Putamen (tissue), 1 donor: ENCODE measurements at regions not wholly inside any gene's neighbourhood (a gene's known extent, or its start where the extent isn't known, plus 50 kb on each side); places are given as distances from the start of the nearest gene placed in this dataset.
"Not testable (repeated sequence)": the region's sequence is repeated elsewhere in the genome, so short reads cannot be mapped to it uniquely, and the experiment has no call there.

Experiments
- DNase-seq: peaks from one replicate; pipeline ENCODE4 v3.0.0-alpha.2; 2016; ENCODE audit warnings: low spot score

DNA sequence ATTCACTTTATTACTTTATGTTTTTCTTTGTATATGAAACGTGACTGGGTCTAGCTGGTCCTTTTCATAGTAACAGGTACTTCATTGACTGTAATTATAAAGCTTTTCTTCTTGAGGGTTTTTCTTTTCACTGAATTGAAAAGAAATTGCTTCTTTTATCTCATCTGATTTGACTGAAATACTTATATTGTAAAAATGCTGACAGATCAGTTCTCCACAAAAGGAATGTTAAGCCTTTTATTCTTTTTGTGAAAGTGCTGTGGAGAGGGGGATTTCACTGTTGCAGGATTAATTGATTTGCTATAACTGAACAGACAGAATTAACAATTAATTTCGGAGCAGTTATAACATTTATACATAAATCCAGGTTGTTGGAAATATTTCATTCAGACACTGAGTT lies 2043.6 kb upstream of the C9orf72 start:
- DNase-seq = no peak

DNA sequence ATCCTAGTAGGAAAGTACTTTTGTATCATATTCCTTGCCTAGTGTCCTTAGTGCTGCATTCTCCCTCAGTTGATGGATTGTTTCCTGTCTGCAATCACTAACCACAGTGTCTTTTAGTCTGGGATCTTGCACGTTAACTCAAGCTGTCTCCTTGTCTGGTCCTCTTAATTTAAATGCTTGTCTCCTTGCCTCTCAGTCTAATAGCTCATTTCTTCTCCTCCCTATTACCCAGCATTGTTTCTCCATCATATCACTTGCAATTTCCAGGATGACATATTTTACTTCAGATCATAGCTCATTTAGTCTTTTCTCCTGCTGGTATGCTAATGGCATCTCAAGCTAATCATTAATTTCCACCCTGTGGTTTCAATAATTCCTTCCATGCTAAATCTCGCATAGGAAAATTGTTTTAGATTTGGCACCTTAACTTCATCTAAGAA lies 2052.0 kb upstream of the C9orf72 start:
- DNase-seq = no peak

DNA sequence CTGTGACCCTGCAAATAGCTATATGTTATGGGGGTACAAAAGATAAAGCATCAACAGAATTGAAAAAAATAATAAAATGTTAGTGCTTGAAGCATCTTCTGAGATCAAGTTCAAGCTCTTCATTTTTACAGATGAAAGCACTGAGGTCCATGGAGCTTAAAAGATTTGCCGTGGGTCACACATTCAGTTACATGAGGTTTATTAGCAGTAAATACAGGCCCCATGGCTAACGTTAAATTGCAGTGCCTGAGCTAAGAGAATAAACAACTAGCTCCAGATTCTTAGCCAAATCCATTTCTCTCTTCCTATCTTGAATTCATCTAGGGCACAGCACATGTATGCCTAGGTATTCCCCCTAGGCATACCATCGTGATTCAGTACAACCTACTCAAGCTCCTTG lies 2052.7 kb upstream of the C9orf72 start:
- DNase-seq = no peak

DNA sequence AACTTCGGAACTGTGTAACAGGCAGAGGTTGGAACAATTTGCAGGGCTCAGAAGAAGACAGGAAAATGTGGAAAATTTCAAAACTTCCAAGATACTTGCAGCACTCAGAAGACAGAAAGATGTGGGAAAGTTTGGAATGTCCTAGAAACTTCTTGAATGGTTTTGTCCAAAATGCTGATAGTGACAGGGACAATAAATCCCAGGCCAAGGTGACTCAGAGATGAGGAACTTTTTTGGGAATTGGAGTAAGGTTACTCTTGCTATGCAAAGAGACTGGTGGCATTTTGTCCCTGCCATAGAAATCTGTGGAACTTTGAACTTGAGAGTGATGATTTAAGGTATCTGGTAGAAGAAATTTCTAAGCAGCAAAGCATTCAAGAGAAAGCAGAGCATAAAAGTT lies 2055.6 kb upstream of the C9orf72 start:
- not testable (repeated sequence) for DNase-seq

DNA sequence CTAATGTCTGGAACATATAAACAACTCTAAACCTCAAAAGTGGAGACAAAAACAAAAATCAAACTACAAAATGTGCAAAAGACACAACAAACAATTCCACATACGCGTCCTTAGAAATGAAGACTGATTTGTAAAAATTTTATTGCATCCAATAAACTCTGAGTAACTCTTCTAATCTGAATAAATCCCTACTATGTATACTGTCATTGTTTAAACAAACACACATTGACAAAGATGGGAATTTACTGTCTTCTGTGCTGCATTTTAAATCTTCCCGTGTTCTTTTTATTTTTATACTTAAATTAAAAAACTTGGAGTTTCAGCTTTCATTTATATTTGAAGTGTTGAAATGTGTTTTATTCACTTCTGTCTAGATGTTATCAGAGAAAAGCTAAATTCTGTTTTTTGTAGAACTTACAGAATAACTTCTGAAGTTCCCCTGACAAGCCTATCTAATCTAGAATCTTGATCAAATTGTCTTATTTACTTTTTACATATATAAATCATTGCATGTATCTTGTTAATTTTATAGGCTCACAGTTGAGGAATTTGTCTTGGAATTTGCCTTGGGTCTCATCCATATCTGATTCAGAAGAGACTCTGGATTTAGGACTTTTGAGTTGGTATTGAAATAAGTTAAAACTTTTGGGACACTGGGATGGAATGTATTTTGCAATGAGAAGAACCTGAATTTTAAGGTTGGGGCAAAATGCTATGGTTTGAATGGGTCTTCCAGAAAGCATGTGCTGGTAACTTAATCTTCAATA lies 2064.4 kb upstream of the C9orf72 start:
- no peak for DNase-seq

DNA sequence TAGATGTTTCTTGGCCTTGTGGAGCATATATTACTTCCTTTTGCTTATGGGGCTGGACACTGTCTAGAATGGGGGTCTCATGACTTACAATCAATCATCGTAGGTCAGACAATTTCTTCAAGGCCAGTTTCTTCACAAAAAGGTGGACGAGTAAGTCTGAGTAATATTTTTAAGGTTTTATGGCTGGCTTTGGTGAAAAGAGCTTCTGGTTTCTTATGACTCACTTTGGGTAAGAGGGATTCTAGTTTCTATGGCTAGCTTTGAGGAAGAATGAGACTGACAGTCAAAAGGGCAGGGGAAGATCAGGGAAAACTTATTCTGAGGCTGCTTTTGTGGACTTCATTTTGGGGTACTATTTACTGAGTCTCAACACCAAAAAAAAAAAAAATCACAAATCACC lies 2067.2 kb upstream of the C9orf72 start:
- no peak for DNase-seq

DNA sequence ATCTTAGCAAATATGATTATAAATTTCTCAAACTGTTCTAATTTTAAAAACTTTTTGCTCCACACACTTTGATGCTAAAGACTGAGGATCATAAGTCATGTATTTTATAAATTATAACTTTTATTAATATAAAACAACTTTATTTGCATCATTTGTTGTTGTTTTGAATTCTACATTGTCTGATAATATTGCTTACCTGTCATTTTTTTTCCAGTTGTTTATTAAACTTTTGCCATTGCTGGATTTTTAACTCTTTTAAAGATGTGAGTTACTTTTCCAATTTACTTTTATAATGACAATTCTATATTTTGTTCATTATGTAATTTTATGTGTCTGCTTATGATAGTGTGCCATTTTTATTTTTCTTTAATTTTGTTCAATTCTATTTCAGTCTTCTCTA lies 2071.2 kb upstream of the C9orf72 start:
- DNase-seq = no peak

DNA sequence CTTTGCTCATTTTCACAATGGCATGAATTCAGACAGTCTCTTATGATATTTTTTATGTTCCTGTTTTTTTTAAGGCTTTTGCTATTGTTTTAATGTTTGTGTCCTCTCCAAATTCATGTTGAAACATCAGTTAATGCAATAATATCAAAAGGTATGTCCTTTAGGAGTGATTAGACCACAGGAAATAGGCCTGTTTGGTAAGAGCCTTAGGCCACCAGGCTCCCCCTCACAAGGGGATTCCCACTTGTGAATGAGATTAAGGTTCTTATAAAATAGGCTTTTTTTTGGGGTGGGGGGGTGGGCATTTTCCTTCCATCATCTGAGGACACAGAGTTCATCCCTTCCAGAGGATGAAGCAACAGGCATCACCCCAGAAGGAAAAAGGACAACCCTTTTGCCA lies 2074.2 kb upstream of the C9orf72 start:
- DNase-seq = no peak

DNA sequence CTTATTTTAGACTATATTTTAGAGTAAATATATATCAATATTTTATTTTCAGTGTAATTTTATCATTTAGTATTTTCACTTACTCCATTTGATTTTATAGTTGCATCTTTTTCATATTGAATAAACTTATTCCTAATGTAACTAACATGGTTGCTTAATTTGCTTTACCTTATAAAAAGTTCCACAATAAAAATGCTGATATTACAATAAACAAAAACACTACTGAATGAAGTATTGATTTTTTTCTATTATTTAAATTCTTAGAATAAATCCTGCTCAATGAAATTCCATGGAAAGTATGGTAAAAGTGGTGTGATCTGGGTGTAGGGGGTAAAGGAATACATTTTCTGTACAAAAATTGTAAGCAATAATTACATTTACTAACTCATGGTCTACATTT lies 2074.9 kb upstream of the C9orf72 start:
- no peak for DNase-seq

DNA sequence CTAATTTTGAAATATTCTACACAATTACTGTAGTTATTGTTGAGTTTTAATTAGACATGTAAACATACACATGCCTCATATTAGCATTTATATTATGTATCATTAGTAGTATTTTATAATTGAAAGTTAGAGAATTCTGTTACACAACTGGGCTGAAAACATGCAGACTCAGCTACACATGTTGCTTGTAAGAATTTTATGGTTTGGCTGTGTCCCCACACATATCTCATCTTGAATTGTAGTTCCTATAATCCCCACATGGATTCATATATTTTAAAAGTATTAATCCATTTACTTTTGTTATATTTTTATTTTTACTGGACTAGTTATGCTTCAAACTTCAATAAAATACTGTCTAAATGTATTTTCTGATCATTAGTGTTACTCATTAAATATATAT lies 2075.3 kb upstream of the C9orf72 start:
- no peak for DNase-seq

DNA sequence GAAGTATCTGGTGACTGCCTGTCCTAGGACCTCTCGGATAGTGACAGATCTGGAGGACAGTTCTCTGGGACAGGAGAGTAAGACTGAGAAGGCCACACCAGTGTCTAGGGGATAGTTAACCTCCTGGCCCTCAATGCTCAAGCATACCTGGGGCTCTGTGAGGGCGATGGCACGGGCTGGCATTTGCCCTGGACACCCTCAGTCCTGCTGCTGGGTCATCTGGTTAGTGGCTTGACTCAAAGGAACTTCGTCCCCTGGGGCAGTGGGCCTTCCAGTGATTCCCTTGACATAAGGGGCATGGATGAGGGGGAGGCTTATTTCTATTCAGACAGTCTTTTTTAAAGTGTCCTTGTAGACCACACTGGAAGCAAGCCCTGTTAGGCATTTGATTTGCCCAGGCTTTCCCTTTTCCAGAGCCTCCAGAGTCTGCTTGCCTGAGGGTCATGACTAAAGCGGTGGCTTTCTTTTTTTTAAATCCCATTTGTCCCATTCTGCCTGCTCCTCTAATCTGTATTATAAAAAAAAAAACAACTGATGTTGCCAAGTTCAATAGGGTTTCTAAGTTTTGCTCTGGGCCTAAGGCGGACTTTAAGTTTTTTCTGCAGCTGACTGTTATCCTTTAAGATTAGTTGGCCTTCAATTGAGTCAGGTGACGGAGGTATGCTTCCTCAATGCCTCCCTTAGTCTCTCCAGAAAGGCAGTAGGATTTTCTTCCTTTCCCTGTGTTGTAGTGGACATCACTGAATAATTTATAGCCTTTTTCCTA lies 2083.5 kb upstream of the C9orf72 start:
- DNase-seq = no peak

DNA sequence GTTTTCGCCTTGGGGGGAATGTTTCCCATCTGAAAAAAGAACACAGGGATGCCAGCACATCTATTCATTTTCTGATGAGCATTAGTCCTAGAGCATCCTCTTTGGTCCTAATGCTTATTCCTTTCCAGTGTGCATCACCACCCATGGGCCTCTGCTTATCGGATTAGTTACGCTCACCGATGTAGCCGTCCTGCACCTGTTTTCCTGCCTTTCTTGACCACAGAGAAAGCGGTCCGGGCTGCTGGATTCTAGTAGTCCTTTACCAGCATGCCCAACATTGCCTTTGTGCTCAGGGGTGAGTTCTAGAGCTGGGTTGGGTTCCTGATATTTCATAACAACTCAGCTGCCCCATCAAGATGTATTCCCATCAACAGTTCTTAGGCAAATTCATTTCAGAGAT lies 2084.5 kb upstream of the C9orf72 start:
- no peak for DNase-seq

DNA sequence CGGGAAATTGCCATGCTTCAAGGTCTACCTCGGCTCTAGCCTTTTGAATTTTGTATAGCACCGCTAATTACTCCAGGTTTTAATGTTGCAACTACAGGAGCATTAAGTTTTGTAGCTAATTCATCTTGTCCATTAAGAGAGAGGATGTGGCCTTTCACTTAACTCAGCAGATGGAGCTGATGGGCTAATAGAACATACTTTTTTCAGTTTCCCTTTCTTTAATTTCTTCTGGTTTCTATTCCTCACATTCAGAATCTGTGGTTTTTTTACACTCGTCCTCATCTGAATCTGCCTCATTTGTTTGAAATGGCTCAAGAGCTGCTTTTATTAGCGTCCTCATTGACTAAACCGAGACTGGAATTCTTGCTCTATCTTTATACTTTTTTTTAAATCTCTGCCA lies 2085.7 kb upstream of the C9orf72 start:
- DNase-seq = no peak

DNA sequence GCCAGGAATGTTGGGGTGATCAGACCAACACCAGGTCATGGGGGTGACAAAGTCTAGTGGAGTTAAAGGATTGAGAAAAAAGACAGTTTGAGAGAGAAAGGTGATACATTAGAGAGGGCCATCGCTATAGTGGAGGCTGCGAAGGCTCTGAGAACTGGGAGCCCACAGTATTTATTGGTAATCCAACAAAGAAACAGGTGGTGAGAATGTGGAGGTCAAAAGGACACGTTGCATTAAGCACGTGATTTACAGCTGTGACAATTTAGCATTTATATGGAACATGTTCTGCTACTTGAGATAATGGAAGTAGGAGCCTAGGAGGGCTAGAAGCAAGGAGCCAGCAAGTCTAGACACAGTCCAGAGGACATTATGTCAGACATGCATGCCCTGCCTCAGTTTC lies 2086.5 kb upstream of the C9orf72 start:
- DNase-seq = no peak

DNA sequence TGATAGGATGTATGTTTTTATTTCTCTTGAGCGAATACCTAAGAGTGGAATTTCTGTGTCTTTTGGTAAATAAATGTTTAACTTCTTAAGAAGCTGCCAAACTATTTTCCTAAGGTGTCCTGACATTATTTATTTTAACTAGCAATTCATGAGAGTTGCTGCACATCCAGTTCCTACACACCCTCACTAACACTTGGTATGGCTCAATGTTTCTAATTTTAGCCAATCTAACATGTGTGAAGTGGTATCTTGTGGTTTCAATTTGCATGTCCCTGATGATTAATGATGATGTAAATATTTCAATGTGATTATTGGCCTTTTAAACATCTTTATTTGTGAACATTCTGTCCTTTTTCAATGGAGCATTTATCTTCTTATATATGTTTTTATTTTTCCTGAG lies 2095.5 kb upstream of the C9orf72 start:
- DNase-seq = no peak

DNA sequence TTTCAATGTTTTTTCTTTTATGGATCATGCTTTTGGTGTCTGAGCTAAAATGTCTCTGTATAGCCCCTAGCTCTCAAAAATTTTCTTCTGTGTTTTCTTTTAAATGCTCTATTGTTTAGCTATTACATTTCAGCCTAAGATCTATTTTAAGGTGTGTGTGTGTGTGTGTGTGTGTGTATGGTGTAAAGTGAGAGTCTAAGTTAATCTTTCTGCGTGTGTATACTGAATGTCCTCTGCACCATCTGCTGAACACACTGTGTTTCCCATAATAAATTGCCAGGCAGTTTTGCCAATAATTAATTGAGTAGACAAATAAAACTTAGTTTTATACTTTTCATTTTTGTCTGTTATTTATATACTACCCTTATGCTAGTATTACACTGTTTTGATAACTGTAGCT lies 2096.3 kb upstream of the C9orf72 start:
- DNase-seq = no peak

DNA sequence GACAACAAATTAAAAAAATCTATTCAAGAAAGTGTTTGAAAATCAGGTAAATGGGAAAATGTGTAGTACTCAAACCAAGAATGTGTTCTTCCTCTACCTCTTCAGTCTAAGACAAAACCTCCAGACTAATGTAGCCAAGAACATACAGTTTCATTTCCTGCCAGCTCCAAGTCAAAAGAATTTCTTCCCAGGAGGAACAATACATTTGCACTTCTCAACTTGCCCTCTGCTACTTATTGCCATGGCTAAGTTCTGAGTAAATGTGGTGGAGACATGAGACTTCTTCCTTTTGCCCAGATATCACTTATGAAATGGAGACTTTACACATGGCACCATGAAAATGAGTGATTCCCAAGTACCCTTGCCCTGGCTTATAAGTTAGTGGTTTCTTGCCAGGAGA lies 2112.2 kb upstream of the C9orf72 start:
- no peak for DNase-seq

DNA sequence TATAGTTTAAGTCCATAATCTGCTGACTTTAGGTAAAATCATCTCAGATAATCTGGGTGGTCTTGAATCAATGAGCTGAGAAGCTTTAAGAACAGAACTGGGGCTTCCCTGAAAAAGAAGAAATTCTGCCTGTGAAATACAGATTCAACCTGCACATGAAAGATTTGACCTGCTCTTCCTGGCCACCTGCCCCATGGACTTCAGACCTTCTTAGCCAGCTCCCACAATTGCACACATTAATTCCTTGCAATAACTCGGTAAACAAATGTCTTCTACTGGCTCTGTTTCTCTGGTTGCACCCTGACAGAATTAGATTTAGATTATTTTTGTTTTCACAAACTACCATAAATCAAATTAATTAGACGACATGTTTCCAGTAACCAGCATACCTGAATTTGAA lies 2117.9 kb upstream of the C9orf72 start:
- no peak for DNase-seq

DNA sequence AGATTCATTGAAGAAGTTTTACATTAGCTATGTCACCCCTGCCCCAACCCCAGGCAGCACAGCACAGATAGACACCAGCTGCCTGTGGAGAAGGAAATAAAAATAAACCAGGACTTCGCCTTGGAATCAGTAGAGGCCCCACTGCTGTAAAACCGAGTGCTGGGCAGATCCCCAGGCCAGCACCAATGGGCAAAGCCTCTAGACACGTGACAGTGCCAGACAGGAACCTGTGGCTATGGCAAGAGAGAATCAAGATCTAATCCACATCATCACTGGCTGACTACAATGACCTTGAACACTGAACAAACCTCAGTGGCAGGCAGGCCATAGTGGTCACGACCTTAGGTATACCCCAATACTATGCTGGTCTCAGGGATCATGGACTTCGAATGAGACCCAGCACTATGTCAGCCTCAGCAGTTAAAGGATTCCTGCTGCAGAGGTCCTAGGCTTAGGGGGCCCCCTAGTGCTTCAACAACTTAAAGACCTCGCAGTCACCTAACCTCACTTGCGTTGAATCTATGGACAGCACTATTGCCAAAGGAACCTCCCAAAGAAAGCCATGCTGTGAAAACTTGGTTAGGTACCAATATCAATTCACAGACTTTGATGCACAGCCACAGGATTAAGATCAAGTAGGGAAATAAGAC lies 2118.6 kb upstream of the C9orf72 start:
- DNase-seq = peak; percentile 2

DNA sequence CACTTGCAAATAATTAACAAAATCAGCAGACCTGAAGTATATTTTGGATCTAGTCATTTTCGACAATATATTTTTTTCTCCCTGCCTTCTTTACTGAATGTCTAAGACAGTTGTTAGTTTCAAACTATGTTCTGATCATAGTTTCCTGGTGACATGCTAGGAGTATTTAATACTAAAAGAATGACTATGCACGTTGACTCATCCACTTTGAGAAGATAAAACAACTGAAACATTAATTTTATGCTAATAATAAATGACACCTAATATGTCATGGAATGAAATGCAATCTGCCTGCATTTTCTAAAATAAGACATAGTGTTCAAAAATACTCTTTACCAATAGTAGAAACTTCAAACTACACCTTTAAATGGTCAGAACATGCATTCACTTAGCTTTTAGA lies 2123.7 kb upstream of the C9orf72 start:
- DNase-seq = peak; percentile 1

DNA sequence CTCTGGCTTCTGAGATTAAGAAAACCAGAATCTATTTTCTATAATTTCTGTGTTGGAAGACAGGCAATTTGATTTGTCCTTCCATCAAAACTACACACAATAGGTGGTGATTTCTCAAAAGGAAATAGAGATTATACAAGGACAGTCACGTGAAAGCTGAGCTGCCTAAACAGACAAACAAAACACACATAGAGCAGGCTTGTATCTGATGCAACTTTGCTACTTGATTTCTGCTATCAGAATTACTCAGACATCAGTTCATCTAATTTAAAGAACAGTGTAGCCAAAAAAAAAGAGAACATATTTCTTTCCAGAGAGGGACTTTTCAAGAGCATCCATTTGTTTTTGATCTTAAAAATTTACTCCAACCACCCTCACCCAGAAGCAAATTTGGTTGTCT lies 2128.3 kb upstream of the C9orf72 start:
- DNase-seq = no peak

DNA sequence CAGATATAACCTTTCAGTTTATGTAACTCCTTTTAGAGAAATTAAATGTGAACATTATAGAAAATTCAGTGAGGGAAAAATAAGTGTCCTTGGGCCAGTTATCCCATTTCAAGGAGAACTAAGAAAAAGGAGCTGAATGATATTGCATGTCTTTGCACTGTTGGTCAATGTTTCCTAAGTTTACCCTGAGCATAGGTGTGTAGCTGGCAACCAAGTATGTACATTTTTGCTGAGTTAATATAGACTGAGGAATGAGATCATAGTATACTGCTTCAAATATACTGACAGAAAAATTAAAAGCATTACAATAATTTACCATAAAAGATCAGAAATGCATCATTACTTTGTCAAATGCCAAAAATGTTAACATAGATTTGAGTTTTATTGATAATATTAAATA lies 2128.7 kb upstream of the C9orf72 start:
- no peak for DNase-seq

DNA sequence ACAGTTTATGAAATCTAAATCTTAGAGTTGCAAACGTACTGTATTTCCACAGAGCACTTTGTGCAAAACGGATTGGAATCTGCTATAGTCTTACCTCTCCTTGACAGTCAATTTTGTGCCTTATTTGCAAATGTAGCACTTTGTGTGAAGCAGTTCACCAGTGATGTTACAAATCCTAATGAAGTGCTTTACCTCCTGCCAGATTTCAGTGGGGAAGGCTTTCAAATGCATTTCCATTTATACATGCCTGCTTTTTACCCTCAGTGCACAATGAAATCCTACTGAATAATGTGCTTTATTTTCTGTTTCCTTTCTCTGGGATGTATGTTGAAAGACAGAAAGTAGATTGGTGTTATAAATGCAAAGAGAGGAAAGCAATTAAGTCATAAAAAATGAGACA lies 2141.6 kb upstream of the C9orf72 start:
- DNase-seq = no peak
